Keratinocyte (primary cell): ENCODE measurements at regions not wholly inside any gene's neighbourhood (a gene's known extent, or its start where the extent isn't known, plus 50 kb on each side); places are given as distances from the start of the nearest gene placed in this dataset.

Source experiments
- DNase-seq: peaks from one replicate; pipeline ENCODE4 v3.0.0-alpha.2; 2011; ENCODE audit warnings: low read depth, missing footprints, low spot score
- FAIRE-seq: peaks from 2 replicates; lab custom pipeline; 2011; peaks lifted over from hg19 to GRCh38; lab: Jason Lieb, UNC
- H2AFZ ChIP-seq: 2 replicates; pipeline ENCODE4 v1.6.0; 2012; ENCODE audit warnings: low read length, control low read depth, inconsistent platforms; ENCODE audit not compliant: control insufficient read depth
- H3K27ac ChIP-seq: 2 replicates; pipeline ENCODE4 v1.5.1; 2011; ENCODE audit warnings: low read length; ENCODE audit not compliant: control insufficient read depth, insufficient read depth
- H3K27me3 ChIP-seq: 3 replicates; pipeline ENCODE4 v1.6.0; 2011; ENCODE audit warnings: low read length; ENCODE audit not compliant: control insufficient read depth, insufficient read depth; ENCODE audit errors: extremely low read depth
- H3K36me3 ChIP-seq, 2 experiments: 2 replicates in 1 of 2; 3 replicates in 1 of 2; pipeline ENCODE4 v1.5.1; 2011; ENCODE audit warnings: low read length in 2 of 2, mild to moderate bottlenecking in 1 of 2; ENCODE audit not compliant: control insufficient read depth in 2 of 2, insufficient read depth in 2 of 2; ENCODE audit errors: extremely low read depth in 1 of 2
- H3K4me1 ChIP-seq: 3 replicates; pipeline ENCODE4 v1.5.1; 2011; ENCODE audit warnings: low read length; ENCODE audit not compliant: control insufficient read depth, insufficient read depth; ENCODE audit errors: extremely low read depth
- H3K4me2 ChIP-seq: 3 replicates; pipeline ENCODE4 v1.6.0; 2011; ENCODE audit warnings: low read depth, low read length; ENCODE audit not compliant: control insufficient read depth, insufficient read depth; ENCODE audit errors: extremely low read depth
- H3K4me3 ChIP-seq, 3 experiments: fragments of 200-600 bp in 1 of 3; sonication (generic) in 1 of 3; 2 replicates in 2 of 3; 3 replicates in 1 of 3; pipeline ENCODE4 v1.5.1; 2011 to 2016; ENCODE audit warnings: low read length in 3 of 3, mild to moderate bottlenecking in 3 of 3, control low read depth in 2 of 3, inconsistent platforms in 1 of 3, low read depth in 1 of 3, mixed read lengths in 1 of 3, mixed run types in 1 of 3, moderate library complexity in 1 of 3; ENCODE audit not compliant: control insufficient read depth in 2 of 3, insufficient read depth in 2 of 3; ENCODE audit errors: extremely low read depth in 1 of 3
- H3K79me2 ChIP-seq: 2 replicates; pipeline ENCODE4 v1.6.0; 2012; ENCODE audit warnings: low read length; ENCODE audit not compliant: control insufficient read depth, insufficient read depth
- H3K9ac ChIP-seq: 3 replicates; pipeline ENCODE4 v1.6.0; 2011; ENCODE audit warnings: low read length; ENCODE audit not compliant: control insufficient read depth, insufficient read depth; ENCODE audit errors: extremely low read depth
- H3K9me1 ChIP-seq: 3 replicates; pipeline ENCODE4 v1.6.0; 2011; ENCODE audit warnings: low read length; ENCODE audit not compliant: control insufficient read depth, insufficient read depth; ENCODE audit errors: extremely low read depth
- H3K9me3 ChIP-seq: 2 replicates; pipeline ENCODE4 v1.5.1; 2012; ENCODE audit warnings: low read depth, low read length; ENCODE audit not compliant: control insufficient read depth
- H4K20me1 ChIP-seq: 3 replicates; pipeline ENCODE4 v1.6.0; 2011; ENCODE audit warnings: low read length; ENCODE audit not compliant: control insufficient read depth, insufficient read depth; ENCODE audit errors: extremely low read depth
- CTCF ChIP-seq, 3 experiments: IDR thresholded peaks in 1 of 3; conservative IDR thresholded peaks in 1 of 3; optimal IDR thresholded peaks in 1 of 3; 2 replicates in 2 of 3; 3 replicates in 1 of 3; pipeline versions ENCODE3 to v1.5.1; 2011; ENCODE audit warnings: low read length in 3 of 3, mild to moderate bottlenecking in 3 of 3, moderate library complexity in 2 of 3, control low read depth in 1 of 3, inconsistent platforms in 1 of 3; ENCODE audit not compliant: insufficient read depth in 2 of 3; ENCODE audit errors: extremely low read depth in 1 of 3
- EZH2 ChIP-seq: IDR thresholded peaks from one replicate; pipeline ENCODE4 v1.6.1; 2012; ENCODE audit warnings: inconsistent platforms, mild to moderate bottlenecking, low read length, moderate library complexity
- dilution Hi-C: fragments of 300-500 bp; cut with MboI; formaldehyde crosslinking; loops from one replicate; pipeline ENCODE4 v1.7.0; 2020; ENCODE audit warnings: low sequenced_read_pairs; ENCODE audit not compliant: extremely low pct_ligation_motif_present

- H3K27me3 ChIP-seq = no peaks in the 10 kb centered on the region
- H3K9ac ChIP-seq = no peak overlapping the region
- no peak overlapping the region for H3K4me3 ChIP-seq
- no peaks in the 10 kb centered on the region for H3K9me3 ChIP-seq
- peaks cover 36% of the 10 kb centered on the region for H3K4me1 ChIP-seq
- TF ChIP-seq CTCF (optimal IDR thresholded peaks at IDR 0.05 in 1 of 3, IDR thresholded peaks at IDR 0.05 in 1 of 3, conservative IDR thresholded peaks at IDR 0.05 in 1 of 3; ENCODE audit: extremely low read depth in 1 of 3, insufficient read depth in 2 of 3, low read length in 3 of 3) = no peak
- no peak for TF ChIP-seq EZH2
- no peaks in the 10 kb centered on the region for H4K20me1 ChIP-seq
- H3K9me1 ChIP-seq = no peaks in the 10 kb centered on the region
- H3K4me2 ChIP-seq = no peak overlapping the region
- no peaks in the 10 kb centered on the region for H3K79me2 ChIP-seq
- H3K36me3 ChIP-seq = no peaks in the 10 kb centered on the region
- DNase-seq = no peak
- no peak overlapping the region for H2AFZ ChIP-seq
- no peak for FAIRE-seq
- H3K27ac ChIP-seq = no peak overlapping the region
- dilution Hi-C loops = no loop called here
Observed at GRCh38 chr6:6886886-6887285, 220.9 kb upstream of the RREB1 start.

GRCh38 chr6:6889601-6890000 is 218.2 kb upstream of the RREB1 start:
- no peak overlapping the region for H3K27ac ChIP-seq
- DNase-seq = no peak
- H3K4me2 ChIP-seq = no peak overlapping the region

More at GRCh38 chr6:6889601-6890000, 218.2 kb upstream of the RREB1 start:
- dilution Hi-C loops = no loop called here
- Histone ChIP-seq H4K20me1 (no peaks in the 10 kb centered on the region), H3K9me1 (no peaks in the 10 kb centered on the region), H3K27me3 (no peaks in the 10 kb centered on the region), H3K4me1 (peaks cover 35% of the 10 kb centered on the region), H3K36me3 (no peaks in the 10 kb centered on the region), H3K9me3 (no peaks in the 10 kb centered on the region), H3K4me3 (no peak overlapping the region), H3K9ac (no peak overlapping the region), H3K79me2 (no peaks in the 10 kb centered on the region), H2AFZ (no peak overlapping the region)
- TF ChIP-seq EZH2 (no peak), CTCF (optimal IDR thresholded peaks at IDR 0.05 in 1 of 3, IDR thresholded peaks at IDR 0.05 in 1 of 3, conservative IDR thresholded peaks at IDR 0.05 in 1 of 3; ENCODE audit: extremely low read depth in 1 of 3, insufficient read depth in 2 of 3, low read length in 3 of 3) (no peak)
- FAIRE-seq = no peak
